HG02759 (cell line): ENCODE measurements at regions not wholly inside any gene's neighbourhood (a gene's known extent, or its start where the extent isn't known, plus 50 kb on each side); places are given as distances from the start of the nearest gene placed in this dataset.
"Not testable (repeated sequence)": the region's sequence is repeated elsewhere in the genome, so short reads cannot be mapped to it uniquely, and the experiment has no call there.

Experiments used
- ATAC-seq: cut with Tn5 transposase; IDR thresholded peaks from one replicate; pipeline ENCODE4 v1.9.1; 2021; ENCODE audit warnings: mild to moderate bottlenecking, moderate library complexity; ENCODE audit not compliant: unreplicated experiment

DNA sequence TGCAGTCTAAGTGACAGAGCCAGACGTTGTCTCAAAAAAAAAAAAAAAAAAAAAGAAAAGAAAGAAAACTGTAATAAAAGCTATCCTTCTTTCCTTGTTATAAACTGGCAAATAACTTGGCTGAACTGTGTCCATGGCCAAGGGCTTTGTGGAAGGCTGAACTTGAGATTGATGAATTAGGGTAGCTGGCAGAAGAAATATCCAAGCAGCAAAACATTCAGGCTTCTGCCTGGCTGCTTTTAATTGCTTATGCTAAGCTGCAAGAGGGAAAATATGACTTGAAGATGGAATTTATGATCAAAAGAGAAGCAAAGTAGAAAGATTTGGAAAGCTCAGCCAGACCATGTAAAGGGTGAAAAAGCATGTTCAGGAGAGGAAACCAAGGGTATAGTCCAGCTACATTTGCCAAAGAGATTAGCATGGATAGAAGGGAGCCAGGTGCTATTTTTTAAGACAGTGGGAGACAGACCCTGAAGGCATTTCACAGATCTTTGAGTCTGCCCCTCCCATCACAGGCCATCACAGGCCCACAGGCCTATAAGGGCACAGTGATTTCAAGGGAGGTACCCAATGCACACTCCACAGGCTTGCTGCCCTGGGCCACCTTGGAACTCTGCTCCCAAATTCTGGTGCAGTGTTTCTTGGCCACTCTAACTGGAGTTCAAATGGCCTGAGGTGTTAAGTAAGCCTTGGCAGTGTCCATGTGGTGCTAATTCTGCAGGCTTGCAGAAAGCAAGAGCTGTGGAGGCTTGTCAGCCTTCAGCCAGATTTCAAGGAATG lies 226.0 kb downstream of the AEBP2 start:
- ATAC-seq: no peak

GRCh38 chr12:19666070-19666469 lies 226.8 kb downstream of the AEBP2 start:
- no peak for ATAC-seq

- no peak for ATAC-seq
These were observed 230.5 kb downstream of the AEBP2 start for GRCh38 chr12:19669793-19670192.

GRCh38 chr12:19671695-19672094 lies 232.4 kb downstream of the AEBP2 start:
- ATAC-seq: no peak

- no peak for ATAC-seq
These were observed 235.1 kb downstream of the AEBP2 start for GRCh38 chr12:19674437-19674836.

- no peak for ATAC-seq
These were observed 236.1 kb downstream of the AEBP2 start for GRCh38 chr12:19675361-19675760.

DNA sequence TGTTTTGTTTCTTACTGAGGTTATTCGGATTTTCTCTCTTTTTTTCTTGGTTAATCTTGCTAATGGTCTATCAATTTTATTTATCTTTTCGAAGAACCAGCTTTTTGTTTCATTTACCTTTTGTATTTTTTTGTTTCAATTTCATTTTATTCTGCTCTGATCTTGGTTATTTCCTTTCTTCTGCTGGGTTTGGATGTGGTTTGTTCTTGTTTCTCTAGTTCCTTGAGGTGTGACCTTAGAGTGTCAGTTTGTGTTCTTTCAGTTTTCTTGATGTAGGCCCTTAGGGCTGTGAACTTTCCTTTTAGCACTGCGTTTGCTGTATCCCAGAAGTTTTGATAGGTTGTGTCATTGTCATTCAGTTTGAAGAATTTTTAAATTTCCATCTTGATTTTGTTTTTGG lies 239.2 kb downstream of the AEBP2 start:
- ATAC-seq: not testable (repeated sequence)

DNA sequence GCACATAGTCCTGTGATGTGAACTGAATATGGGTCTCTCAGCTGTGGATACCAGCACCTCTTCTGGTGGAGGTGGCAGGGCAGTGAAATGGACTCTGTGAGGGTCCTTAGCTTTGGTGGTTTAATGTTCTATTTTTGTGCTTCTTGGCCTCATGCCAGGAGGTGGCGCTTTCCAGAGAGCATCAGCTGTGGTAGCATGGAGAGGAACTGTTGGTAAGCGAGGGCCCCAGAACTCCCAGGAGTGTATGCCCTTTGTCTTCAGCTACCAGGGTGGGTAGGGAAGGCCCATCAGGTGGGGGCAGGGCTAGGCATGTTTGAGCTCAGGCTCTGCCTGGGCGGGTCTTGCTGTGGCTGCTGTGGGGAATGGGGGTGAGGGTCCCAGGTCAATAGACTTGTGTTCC lies 241.7 kb downstream of the AEBP2 start:
- ATAC-seq: no peak

DNA sequence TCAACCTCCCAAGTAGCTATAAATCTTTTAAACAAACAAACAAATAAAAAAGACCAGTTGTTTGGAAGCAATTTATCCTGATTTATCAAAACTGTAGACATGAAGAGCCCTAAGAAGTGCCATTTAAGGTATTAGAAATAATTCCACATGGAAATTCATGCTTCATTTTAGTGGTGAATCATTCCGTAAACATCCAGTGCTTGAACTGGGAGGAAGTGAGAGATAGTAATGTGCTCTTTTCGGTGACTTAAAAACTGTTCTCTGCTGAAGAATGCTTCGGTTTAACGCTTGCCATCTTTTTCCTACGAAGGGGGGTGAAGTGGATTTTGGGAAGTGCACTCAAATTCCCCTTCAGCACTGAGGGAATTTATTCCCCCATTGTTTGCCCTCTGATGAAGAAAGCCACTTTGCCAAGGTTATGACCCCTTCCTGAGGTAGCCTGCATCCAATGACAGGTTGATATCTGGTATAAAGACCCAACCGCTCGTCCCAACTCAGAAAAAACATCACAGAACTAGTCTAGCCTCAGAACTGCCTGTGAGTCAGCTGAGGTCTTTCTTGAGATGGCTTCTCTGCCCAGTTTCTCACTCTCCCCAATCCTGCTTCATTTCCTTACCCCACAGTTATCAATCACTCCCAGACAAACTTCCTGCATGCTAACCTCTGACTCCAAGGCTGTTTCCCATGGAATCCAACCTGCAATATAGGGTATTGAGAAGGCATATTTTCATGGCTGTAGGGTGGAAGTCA lies 244.1 kb downstream of the AEBP2 start:
- no peak for ATAC-seq

GRCh38 chr12:19687371-19687770 lies 248.1 kb downstream of the AEBP2 start:
- no peak for ATAC-seq

DNA sequence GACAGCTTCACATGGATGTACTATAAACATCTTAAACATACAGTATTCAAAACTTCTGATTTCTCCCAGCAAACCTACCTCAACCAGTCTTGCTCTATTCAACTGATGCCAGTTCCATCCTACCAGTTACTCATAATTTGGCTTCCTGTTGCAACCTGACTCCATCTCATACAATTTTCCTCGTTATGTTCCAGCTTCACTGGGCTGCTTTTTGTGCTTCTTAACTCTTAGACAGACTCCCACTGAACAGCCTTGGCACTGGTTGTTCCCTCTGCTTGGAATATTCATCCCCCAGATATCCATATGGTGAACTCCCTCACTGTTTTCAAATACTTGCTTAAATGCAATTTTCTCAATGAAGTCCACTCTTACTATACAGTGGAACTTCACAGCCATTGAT lies 249.2 kb downstream of the AEBP2 start:
- no peak for ATAC-seq

DNA sequence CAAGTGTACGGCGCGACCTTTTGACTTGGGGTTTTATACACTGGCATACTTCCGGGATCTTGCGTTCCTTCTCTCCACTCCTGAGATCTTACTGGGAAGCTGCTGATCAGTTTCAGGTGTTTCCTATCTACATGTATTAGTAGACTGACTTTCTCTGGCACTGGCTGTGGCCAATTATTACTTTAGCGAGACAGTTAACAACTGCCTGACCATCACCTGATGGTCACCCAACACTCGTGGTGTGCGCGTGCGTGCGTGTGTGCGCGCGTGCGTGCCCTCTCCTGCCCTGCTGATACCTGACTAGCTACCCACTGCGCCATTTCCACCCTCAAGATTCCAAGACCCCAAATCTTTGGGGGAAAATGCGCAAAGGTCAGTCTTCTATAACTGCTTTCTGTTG lies 249.9 kb downstream of the AEBP2 start:
- ATAC-seq: no peak

DNA sequence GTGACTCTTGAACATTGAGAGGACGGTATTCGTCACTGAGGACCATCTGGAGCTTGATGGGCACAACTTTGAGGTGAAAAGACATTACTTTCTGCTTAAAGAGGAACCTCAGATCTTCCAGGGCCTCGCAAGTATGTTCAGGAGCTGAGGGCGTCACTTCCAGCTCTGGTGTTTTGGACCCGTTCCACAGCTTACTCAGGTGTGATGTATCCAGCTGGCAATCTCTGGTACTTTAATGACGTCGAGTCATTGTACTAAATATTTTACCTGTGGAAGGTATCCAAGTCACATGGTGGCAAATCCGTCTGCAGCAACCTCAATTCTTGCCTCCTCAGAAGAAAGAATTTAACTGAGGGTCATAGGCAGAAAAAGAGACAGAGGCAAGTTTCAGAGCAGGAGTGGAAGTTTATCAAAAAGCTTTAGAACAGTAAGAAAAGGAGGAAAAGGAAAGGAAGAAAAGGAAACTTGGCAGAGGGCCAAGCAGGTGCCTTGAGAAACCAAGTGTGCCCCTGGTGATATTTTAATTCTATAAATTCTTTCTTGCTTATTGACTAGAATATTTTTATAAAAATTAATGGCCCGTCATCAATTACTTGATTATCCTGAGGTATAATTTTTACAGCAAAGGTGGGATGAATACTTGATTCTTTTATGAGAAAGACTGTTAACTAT lies 250.6 kb downstream of the AEBP2 start:
- ATAC-seq: no peak

GRCh38 chr12:19692091-19692490 lies 252.8 kb downstream of the AEBP2 start:
- no peak for ATAC-seq

GRCh38 chr12:19692566-19692965 lies 253.3 kb downstream of the AEBP2 start:
- ATAC-seq: no peak

DNA sequence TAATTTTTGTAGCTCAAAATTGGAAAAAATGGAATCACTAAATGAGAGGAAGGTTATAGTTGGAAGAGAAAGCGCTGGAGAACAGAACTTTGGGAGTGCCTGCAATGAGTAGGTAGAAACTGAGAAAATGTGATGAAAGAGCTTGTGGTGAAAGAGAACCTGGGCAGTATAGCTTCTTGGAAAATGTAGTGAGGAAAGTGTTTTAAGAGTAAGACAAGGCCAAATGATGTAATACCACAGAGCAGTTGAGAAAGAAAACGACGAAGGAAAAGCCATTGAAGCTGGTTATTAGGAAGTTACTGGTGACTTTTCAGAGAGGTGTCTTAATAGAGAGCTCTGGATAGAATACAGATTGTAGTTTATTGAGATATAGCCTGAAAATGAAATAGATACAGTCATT lies 255.3 kb downstream of the AEBP2 start:
- ATAC-seq: no peak

DNA sequence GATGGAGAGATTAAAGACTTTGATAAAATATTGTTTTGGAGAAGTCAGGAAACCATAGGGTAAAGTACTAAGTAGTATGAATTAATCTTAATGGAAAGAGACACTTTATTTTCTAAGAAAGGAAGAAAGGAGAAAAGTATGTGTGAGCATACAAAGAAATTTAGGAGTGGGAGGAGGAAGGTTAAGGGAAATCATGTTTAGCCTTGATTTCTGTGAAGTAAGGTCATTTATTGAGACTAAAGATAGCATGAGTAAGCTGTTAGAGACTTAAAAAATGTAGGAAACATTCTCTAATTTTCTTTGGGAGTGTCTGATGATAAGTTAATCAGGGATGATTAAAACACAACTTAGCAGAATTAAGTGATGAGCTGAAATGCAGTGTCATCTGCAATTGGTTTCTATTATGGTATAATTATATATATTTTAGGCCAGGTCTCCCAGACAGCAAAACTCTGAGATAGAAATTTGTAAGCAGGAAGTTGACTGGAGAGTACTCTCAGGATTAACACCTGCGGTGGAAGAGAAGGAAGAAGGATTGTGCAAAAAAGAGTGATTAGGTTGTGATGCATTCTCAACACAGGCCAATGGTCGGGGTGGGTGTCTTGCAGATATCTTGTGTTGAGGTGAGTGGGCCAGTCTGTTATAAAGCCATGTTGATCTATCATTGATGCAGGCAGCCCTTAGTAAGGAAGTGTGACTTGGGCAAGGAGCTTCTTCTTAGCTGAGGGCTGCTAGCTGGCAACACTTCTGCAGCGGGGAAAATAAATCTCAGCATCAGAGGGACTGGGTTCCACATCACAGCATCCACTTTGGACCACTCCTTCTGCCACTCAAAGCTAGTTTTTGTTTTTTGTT lies 256.2 kb downstream of the AEBP2 start:
- ATAC-seq: no peak

GRCh38 chr12:19700969-19701368 lies 261.7 kb downstream of the AEBP2 start:
- no peak for ATAC-seq

GRCh38 chr12:19704966-19705365 lies 265.7 kb downstream of the AEBP2 start:
- no peak for ATAC-seq

DNA sequence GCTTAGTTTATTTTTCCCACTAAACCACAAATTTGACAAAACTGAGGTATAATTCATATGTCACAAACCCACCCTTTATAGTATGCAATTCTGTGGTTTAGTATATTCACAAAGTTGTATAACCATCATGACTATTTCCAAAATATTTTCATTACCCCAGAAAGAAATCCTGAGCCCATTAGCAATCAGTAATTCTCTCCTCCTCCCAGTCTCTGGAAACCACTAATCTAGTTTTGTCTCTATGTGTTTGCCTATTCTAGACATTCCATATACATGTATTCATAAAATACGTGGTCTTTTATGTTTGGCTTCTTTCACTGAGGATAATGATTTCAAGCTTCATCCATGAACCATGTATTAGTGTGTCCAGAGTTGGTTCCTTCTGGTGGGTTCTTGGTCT lies 267.6 kb downstream of the AEBP2 start:
- ATAC-seq: no peak

DNA sequence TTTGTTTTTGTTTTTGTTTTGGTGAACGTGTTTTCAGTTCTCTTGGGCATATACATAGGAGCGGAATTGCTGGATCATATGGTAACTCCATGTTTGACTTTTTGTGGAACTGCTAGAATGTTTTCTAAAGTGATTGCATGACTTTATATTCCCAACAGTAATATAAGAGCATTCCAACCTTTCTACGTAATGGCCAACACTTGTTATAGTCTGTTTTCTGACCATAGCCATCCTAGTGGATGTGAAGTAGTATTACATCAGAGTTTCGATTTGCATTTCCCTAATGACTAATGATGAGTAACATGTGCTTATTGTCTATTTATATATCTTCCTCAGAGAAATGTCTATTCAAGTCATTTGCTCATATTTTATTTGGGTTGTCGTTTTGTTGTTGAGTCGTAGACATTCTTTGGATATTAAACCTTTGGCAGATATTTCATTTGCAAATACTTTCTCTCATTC lies 268.7 kb downstream of the AEBP2 start:
- no peak for ATAC-seq
